Kidney (tissue), 13 donors: ENCODE measurements at regions not wholly inside any gene's neighbourhood (a gene's known extent, or its start where the extent isn't known, plus 50 kb on each side); places are given as distances from the start of the nearest gene placed in this dataset.
A peak's percentile ranks its signal among the peaks of the same experiment; 100 is the strongest.

Source experiments
- DNase-seq, 5 donors: peaks; one replicate each; pipeline ENCODE4 v3.0.0-alpha.2; 2013 to 2020
- FAIRE-seq: peaks from 2 replicates; lab custom pipeline; 2012; peaks lifted over from hg19 to GRCh38; lab: Jason Lieb, UNC
- H3K27ac ChIP-seq, 2 donors: one replicate each; pipeline ENCODE4 v1.7.0; 2013; ENCODE audit warnings: low read depth in 2 of 2, low read length in 2 of 2, inconsistent platforms in 1 of 2
- H3K27me3 ChIP-seq: one replicate; pipeline ENCODE4 v1.7.1; 2013; ENCODE audit warnings: low read length, inconsistent platforms; ENCODE audit not compliant: control insufficient read depth, insufficient read depth
- H3K36me3 ChIP-seq, 3 donors: one replicate each; pipeline versions ENCODE4 v1.7.0 to v1.7.1; 2013; ENCODE audit warnings: low read length in 3 of 3, control low read depth in 1 of 3, inconsistent platforms in 1 of 3; ENCODE audit not compliant: insufficient read depth in 3 of 3, control insufficient read depth in 2 of 3
- H3K4me1 ChIP-seq, 3 donors: one replicate each; pipeline versions ENCODE4 v1.7.0 to v1.7.1; 2013; ENCODE audit warnings: low read length in 3 of 3, inconsistent platforms in 1 of 3, low read depth in 1 of 3; ENCODE audit not compliant: control insufficient read depth in 2 of 3, insufficient read depth in 2 of 3
- H3K4me3 ChIP-seq, 3 donors: one replicate each; pipeline versions ENCODE4 v1.7.0 to v1.8.1; 2013; ENCODE audit warnings: low read length in 3 of 3, control low read depth in 1 of 3, inconsistent platforms in 1 of 3
- H3K9ac ChIP-seq, 3 donors: one replicate each; pipeline versions ENCODE4 v1.7.0 to v1.7.1; 2013; ENCODE audit warnings: low read length in 3 of 3, control low read depth in 1 of 3, inconsistent platforms in 1 of 3
- H3K9me3 ChIP-seq, 3 donors: one replicate each; pipeline versions ENCODE4 v1.7.0 to v1.7.1; 2013; ENCODE audit warnings: low read length in 3 of 3, control low read depth in 1 of 3, inconsistent platforms in 1 of 3; ENCODE audit not compliant: control insufficient read depth in 2 of 3, insufficient read depth in 1 of 3
- CTCF ChIP-seq: IDR thresholded peaks from 3 replicates; pipeline ENCODE4 v1.5.1; 2012; ENCODE audit warnings: mild to moderate bottlenecking, moderate library complexity, borderline replicate concordance; ENCODE audit not compliant: insufficient read depth; ENCODE audit errors: extremely low read depth
- intact Hi-C: fragments of 100-400 bp; cut with DNase I; formaldehyde crosslinking; loops from one replicate; pipeline ENCODE4 v1.11.1; 2022
- donor health status: control.
- donor health status: control.
- donor health status: control.
- donor health status: control.
- donor health status: control.
- donor health status: DM: yes; HTN: yes; CAD: no.
- donor health status: Normal renal cell carcinoma (clear cell type).

- DNase-seq (no peak), FAIRE-seq (no peak)
- H3K9me3 ChIP-seq: no peaks in the 10 kb centered on the region
- H3K4me1 ChIP-seq: no peaks in the 10 kb centered on the region
- H3K36me3 ChIP-seq: no peaks in the 10 kb centered on the region
- intact Hi-C loops: no loop called here
- H3K4me3 ChIP-seq: no peak overlapping the region
- H3K27me3 ChIP-seq: no peaks in the 10 kb centered on the region
- no peak overlapping the region for H3K9ac ChIP-seq
- no peak for TF ChIP-seq CTCF
- H3K27ac ChIP-seq: no peak overlapping the region
Measured at GRCh38 chr10:106520698-106521097, 643.8 kb downstream of the SORCS1 start.

DNA sequence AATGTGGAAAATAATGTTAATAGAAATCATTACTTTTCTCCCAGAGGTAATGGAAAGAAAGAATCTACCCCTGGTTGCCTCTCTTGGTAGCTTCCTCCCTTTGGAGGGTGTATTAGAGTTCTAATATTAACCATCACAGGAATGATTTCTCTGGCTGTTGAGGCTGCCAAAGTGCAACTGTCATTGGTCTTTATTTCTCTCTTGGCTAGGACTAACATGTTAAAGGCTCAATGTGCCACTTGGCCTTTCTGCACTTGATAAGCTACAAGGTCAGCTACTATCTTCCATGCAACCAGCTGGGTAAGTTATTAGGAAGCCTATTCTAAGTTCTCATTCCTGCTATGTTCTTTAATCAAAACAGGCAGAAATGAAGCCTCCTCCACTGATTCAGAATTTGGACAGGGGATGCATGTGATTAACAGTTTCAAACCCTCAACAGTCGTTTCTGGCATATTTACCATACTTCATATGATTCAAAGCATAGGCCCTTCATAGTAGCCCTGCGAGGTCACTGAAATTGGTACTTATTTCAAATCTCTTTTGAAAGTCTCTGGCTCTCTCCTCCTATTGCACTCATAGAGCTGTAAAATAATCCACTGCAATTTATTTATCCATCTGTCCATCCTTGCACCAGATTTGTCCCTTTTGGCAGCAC is 645.0 kb downstream of the SORCS1 start:
- Histone ChIP-seq H3K9me3 (no peaks in the 10 kb centered on the region), H3K27me3 (no peaks in the 10 kb centered on the region), H3K4me3 (no peak overlapping the region), H3K4me1 (no peaks in the 10 kb centered on the region), H3K27ac (no peak overlapping the region), H3K9ac (no peak overlapping the region), H3K36me3 (no peaks in the 10 kb centered on the region)
- intact Hi-C loops: no loop called here
- no peak for TF ChIP-seq CTCF
- FAIRE-seq (no peak), DNase-seq (no peak)

GRCh38 chr10:106515206-106515790 is 649.2 kb downstream of the SORCS1 start:
- no peak overlapping the region for H3K9ac ChIP-seq
- H3K36me3 ChIP-seq: no peaks in the 10 kb centered on the region
- intact Hi-C loops: no loop called here
- no peak for TF ChIP-seq CTCF
- DNase-seq (peak in 3 of 5 donors; percentile 11 to 65 (median 49)), FAIRE-seq (no peak)
- no peaks in the 10 kb centered on the region for H3K27me3 ChIP-seq
- no peaks in the 10 kb centered on the region for H3K9me3 ChIP-seq
- H3K27ac ChIP-seq: no peak overlapping the region
- no peak overlapping the region for H3K4me3 ChIP-seq
- H3K4me1 ChIP-seq: no peaks in the 10 kb centered on the region
